ENCODE measurements at regions not wholly inside any gene's neighbourhood (a gene's known extent, or its start where the extent isn't known, plus 50 kb on each side); places are given as distances from the start of the nearest gene placed in this dataset.

- TF ChIP-seq, protein P1, sequence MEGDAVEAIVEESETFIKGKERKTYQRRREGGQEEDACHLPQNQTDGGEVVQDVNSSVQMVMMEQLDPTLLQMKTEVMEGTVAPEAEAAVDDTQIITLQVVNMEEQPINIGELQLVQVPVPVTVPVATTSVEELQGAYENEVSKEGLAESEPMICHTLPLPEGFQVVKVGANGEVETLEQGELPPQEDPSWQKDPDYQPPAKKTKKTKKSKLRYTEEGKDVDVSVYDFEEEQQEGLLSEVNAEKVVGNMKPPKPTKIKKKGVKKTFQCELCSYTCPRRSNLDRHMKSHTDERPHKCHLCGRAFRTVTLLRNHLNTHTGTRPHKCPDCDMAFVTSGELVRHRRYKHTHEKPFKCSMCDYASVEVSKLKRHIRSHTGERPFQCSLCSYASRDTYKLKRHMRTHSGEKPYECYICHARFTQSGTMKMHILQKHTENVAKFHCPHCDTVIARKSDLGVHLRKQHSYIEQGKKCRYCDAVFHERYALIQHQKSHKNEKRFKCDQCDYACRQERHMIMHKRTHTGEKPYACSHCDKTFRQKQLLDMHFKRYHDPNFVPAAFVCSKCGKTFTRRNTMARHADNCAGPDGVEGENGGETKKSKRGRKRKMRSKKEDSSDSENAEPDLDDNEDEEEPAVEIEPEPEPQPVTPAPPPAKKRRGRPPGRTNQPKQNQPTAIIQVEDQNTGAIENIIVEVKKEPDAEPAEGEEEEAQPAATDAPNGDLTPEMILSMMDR (IDR thresholded peaks at IDR 0.05; ENCODE audit: insufficient read depth, low read length): no peak
- TF ChIP-seq POLR2AphosphoS5 (IDR thresholded peaks at IDR 0.05; ENCODE audit: low read depth): no peak
- TF ChIP-seq, protein P2, sequence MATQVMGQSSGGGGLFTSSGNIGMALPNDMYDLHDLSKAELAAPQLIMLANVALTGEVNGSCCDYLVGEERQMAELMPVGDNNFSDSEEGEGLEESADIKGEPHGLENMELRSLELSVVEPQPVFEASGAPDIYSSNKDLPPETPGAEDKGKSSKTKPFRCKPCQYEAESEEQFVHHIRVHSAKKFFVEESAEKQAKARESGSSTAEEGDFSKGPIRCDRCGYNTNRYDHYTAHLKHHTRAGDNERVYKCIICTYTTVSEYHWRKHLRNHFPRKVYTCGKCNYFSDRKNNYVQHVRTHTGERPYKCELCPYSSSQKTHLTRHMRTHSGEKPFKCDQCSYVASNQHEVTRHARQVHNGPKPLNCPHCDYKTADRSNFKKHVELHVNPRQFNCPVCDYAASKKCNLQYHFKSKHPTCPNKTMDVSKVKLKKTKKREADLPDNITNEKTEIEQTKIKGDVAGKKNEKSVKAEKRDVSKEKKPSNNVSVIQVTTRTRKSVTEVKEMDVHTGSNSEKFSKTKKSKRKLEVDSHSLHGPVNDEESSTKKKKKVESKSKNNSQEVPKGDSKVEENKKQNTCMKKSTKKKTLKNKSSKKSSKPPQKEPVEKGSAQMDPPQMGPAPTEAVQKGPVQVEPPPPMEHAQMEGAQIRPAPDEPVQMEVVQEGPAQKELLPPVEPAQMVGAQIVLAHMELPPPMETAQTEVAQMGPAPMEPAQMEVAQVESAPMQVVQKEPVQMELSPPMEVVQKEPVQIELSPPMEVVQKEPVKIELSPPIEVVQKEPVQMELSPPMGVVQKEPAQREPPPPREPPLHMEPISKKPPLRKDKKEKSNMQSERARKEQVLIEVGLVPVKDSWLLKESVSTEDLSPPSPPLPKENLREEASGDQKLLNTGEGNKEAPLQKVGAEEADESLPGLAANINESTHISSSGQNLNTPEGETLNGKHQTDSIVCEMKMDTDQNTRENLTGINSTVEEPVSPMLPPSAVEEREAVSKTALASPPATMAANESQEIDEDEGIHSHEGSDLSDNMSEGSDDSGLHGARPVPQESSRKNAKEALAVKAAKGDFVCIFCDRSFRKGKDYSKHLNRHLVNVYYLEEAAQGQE (IDR thresholded peaks at IDR 0.05; ENCODE audit: insufficient replicate concordance, low read depth): no peak
- TF ChIP-seq SPI1 (IDR thresholded peaks at IDR 0.05; ENCODE audit: borderline replicate concordance, low read depth): no peak
Observed at GRCh38 chr2:235360446-235360845, 133.4 kb upstream of the AGAP1 start.
